ENCODE measurements at regions not wholly inside any gene's neighbourhood (a gene's known extent, or its start where the extent isn't known, plus 50 kb on each side); places are given as distances from the start of the nearest gene placed in this dataset.

DNA sequence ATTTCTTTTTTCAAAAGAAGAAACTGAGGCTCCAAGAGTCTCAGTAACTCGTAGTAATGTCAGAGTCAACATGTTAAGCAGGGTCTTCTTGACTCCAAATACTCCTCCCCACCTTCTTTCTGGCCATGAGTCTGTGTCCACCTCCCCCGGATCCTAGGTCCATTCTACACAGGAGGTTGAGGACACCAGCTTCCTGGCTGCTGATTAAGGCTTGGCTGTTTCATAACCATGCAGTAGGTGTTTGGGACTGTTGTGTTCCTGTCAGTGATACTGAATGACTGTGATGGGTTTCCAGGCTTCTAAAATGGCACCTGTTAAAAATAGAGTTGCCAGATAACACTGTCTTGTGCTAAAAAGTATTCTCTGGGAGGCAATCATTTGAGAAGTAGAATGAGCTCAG is 130.8 kb upstream of the IL12A start:
- H3K27me3 Mint-ChIP-seq, result peaks cover 4 to 6% of the 10 kb centered on the region in 2 donors
- H3K36me3 Mint-ChIP-seq, result peaks cover 0 to 3% of the 10 kb centered on the region in 2 donors
- DNase-seq, result no peak

DNA sequence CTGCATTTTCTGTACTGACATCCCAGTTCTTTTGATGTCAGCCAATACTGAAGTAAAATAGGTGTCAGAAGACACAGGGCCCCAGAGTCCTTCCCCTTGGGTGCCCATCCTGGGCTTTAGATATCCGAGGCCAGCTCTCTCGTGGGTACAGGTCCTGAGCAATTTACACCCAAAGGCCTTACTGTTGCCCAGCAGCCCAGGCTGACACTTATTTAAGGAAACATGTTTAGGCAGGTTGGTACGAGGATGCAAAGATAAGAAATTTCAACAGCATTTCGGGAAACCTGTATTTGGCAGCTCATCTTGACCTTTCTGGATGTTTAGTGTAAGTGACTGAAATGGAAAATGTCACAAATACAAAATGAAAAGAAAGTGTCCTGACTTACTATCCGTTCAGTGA is 130.0 kb upstream of the IL12A start:
- ATAC-seq (replicated peaks) (no peak), DNase-seq (no peak)
- H3K27me3 Mint-ChIP-seq, result no peaks in the 10 kb centered on the region
- H3K4me3 Mint-ChIP-seq, result no peak overlapping the region
- H3K4me1 Mint-ChIP-seq, result peaks cover 32 to 46% of the 10 kb centered on the region in 2 donors
- no peaks in the 10 kb centered on the region for H3K36me3 Mint-ChIP-seq
- no peaks in the 10 kb centered on the region for H3K9me3 Mint-ChIP-seq
- H3K27ac Mint-ChIP-seq, result no peak overlapping the region

More for the DNA sequence above, 130.8 kb upstream of the IL12A start:
- H3K4me1 Mint-ChIP-seq, result peaks cover 36 to 51% of the 10 kb centered on the region in 2 donors
- H3K9me3 Mint-ChIP-seq, result no peaks in the 10 kb centered on the region
- no peak overlapping the region for H3K27ac Mint-ChIP-seq
- ATAC-seq (replicated peaks), result no peak
- no peak overlapping the region for H3K4me3 Mint-ChIP-seq

DNA sequence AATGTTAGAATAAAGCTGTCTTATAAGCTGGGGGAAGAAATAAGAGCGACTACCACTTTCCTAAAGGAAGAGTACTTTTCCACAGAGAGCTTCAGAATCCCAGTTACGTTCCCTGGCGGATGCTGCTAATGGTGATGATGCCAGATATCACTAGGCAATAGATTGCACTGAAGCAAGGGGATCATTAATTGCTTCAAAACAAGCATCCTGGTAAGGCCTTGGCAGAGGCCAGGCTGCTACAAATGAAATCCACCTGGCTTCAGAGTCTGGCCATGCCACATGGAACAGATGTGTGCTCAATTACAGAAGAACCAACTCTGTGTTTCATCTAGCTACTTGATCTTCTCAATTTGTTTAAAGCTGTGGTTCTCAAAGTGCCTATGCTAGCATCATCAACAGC is 129.2 kb upstream of the IL12A start:
- H3K27ac Mint-ChIP-seq, result no peak overlapping the region
- ATAC-seq (replicated peaks) (no peak), DNase-seq (no peak)
- H3K36me3 Mint-ChIP-seq, result no peaks in the 10 kb centered on the region
- H3K27me3 Mint-ChIP-seq, result no peaks in the 10 kb centered on the region
- no peak overlapping the region for H3K4me3 Mint-ChIP-seq
- no peaks in the 10 kb centered on the region for H3K9me3 Mint-ChIP-seq
- H3K4me1 Mint-ChIP-seq, result peaks cover 32 to 46% of the 10 kb centered on the region in 2 donors

DNA sequence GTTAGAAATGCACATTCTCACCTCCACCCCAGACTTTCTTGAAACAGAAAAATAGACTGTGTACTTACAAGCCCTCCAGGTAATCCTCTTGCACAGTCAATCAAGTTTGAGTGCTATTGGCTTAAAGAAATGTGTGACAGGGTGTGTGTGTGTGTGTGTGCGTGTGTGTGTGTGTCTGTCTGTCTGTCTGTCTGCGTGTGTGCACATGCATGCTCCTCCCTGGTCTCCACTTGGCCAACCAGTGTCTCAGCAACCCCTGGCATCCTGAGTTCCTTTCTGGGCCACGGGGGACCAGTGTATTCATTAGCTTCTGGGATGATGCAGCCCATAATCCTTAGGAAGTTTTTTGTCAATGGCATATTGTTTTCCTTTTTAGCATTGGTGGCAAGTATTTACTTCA is 128.8 kb upstream of the IL12A start:
- ATAC-seq (replicated peaks), result no peak
- no peak for DNase-seq
- no peaks in the 10 kb centered on the region for H3K9me3 Mint-ChIP-seq
- H3K4me3 Mint-ChIP-seq, result no peak overlapping the region
- H3K36me3 Mint-ChIP-seq, result no peaks in the 10 kb centered on the region
- H3K27me3 Mint-ChIP-seq, result no peaks in the 10 kb centered on the region
- H3K27ac Mint-ChIP-seq, result no peak overlapping the region
- peaks cover 32 to 46% of the 10 kb centered on the region in 2 donors for H3K4me1 Mint-ChIP-seq

DNA sequence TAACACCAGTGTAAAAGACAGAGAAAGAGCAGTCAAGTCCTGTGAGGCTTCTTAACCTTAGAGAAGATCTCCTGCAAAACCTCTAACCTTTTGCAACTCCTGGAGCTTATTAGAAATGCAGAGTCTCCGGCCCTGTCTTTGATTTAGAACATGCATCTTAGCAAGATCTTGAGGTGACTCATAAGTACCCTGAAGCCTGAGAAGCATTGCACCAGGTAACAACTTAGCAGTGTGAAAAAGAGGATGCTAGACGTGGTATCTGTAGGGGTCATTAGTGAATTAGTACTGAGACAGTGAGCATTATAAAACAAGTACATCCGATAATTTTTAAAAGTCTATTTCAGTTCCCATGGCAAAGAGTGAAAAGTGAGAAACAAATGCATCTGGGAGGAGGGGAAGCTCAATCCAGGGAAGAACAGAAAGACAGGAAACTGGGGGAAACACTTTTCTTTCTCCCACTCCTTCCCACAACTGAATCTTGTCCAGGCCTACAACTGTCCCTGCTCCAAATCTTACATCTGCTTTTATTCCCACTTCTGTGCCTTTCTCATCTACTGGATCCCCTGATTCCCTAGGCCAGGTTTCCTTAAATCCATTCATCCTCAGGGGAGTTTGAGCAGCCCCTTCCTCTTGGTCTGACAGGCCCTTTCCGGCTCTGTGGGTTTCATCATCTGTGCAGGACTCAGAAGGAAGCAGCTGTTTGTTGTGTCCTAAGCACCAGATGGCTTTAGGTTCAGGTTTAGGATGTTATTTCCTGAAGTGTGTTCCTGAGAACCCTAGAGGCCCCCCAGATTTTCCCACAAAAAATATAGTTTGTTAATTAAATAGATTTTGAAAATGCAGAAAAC is 128.1 kb upstream of the IL12A start:
- Mint-ChIP-seq H3K27ac (no peak overlapping the region), H3K4me3 (no peak overlapping the region), H3K4me1 (peaks cover 32 to 45% of the 10 kb centered on the region in 2 donors), H3K36me3 (no peaks in the 10 kb centered on the region), H3K27me3 (no peaks in the 10 kb centered on the region), H3K9me3 (no peaks in the 10 kb centered on the region)
- ATAC-seq (replicated peaks) (peak; percentile 32 to 62), DNase-seq (no peak)

DNA sequence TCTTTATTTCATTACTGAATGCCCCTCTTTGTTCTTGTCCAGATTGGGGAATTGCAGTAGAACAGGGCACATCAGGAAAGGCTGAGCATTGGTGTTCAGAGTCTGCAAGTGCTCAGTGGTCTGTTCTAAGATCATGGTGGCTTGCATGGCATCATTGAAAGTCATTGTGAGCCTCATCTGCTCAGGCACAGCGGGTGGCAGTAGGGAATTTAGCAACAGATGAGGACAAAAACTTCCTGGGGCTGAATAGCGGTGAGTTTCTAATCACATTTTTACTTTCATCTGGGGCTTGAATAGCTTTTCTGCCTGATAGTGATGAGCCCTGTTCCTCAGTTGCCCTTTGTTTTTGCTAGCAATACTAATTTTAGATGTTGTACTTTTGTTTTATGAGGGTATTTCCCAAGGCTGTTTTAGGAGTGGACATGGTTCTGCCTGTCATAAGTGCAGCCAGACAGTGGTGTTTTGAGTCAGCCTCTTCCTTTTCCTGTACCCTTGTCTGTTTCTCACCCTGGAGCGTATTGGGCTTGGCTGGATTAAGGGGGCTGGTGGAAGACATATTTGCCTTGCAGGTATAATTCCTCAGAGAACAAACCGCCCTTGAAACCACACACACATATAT is 127.2 kb upstream of the IL12A start:
- DNase-seq, result peak; percentile 16
- ATAC-seq (replicated peaks), result peak; percentile 83 to 85
- peak overlapping the region in 1 of 2 donors; percentile 39 for H3K4me3 Mint-ChIP-seq
- peaks cover 28 to 36% of the 10 kb centered on the region in 2 donors for H3K4me1 Mint-ChIP-seq
- no peaks in the 10 kb centered on the region for H3K27me3 Mint-ChIP-seq
- H3K9me3 Mint-ChIP-seq, result no peaks in the 10 kb centered on the region
- no peaks in the 10 kb centered on the region for H3K36me3 Mint-ChIP-seq
- peak overlapping the region; percentile 52 for H3K27ac Mint-ChIP-seq

DNA sequence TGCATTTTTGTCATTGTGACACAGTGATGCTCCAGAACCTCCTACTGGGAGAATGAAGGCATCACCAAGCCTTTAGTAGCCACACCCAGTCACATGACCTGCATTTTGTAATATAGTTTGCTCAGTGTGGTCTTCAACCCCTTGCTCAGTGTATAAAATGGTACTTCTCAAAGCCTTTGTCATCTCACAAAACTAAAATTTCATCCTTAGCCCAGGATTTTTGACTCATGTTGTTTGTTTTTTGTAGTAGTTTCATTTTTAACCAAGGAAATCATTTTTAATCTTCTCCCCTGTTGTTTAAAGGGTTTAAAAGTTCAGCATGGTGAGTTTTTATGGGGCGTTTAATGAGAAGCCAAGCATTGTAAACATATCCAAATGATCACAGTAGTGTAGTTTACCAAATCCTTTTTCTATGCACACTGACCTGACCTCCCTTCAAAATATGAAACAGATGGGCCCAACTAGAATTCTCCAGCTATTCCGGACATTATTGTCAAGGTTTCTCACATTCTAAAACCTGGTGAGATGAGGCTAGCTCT is 123.5 kb upstream of the IL12A start:
- DNase-seq (no peak), ATAC-seq (replicated peaks) (no peak)
- Mint-ChIP-seq H3K36me3 (no peaks in the 10 kb centered on the region), H3K9me3 (no peaks in the 10 kb centered on the region), H3K4me3 (no peak overlapping the region), H3K4me1 (peaks cover 18 to 21% of the 10 kb centered on the region in 2 donors), H3K27ac (no peak overlapping the region), H3K27me3 (no peaks in the 10 kb centered on the region)

DNA sequence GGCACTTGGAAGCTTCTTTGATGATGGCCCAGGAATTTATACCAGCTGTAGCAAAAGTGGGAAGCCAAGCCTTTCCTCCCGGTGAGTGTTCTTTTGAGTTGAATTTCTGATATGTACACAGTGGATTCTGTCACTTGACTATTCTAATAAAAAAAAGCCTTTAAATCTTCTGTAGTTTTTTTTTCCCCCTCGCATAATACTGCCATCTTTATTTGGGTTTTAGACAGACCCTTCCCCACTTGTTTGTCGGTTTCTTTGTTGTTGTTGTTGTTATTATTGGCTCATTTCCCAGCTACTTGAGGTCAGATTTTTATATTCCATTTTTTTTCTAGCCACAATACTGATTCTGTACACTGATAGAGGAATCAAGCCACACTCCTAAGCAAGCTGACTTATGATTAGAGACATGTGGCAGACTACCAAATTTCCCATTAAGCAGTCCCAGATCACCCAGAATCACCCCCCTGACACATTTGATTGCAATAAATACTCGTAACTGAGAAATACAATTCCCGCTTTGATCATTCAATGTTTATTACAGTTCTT is 122.4 kb upstream of the IL12A start:
- ATAC-seq (replicated peaks), result no peak
- no peaks in the 10 kb centered on the region for H3K27me3 Mint-ChIP-seq
- H3K36me3 Mint-ChIP-seq, result no peaks in the 10 kb centered on the region

DNA sequence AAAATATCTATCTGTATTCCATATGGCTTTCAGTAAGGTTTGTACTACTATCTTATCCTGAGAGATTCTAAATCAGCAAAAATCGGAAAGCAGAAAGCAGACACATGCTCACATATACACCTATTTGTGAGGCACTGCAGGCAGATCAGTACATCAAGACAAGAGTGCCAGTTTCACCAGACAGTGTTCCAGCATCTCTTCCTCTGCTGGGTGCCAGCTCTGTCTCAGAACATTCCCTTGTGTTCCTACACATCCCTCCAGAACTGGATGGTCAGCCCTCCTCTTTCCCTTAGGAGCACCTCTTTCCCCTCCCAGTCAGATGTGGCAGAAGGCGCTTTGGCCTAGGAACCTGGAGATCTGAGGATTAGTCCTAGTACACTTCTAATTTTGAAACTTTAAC is 121.3 kb upstream of the IL12A start:
- H3K4me3 Mint-ChIP-seq, result no peak overlapping the region
- no peak for DNase-seq
- no peaks in the 10 kb centered on the region for H3K27me3 Mint-ChIP-seq
- no peak for ATAC-seq (replicated peaks)
- peaks cover 2 to 4% of the 10 kb centered on the region in 2 donors for H3K4me1 Mint-ChIP-seq
- H3K9me3 Mint-ChIP-seq, result no peaks in the 10 kb centered on the region
- H3K36me3 Mint-ChIP-seq, result no peaks in the 10 kb centered on the region
- H3K27ac Mint-ChIP-seq, result no peak overlapping the region

More for the DNA sequence above, 122.4 kb upstream of the IL12A start:
- H3K4me3 Mint-ChIP-seq, result no peak overlapping the region
- no peak overlapping the region for H3K27ac Mint-ChIP-seq
- DNase-seq, result no peak
- H3K4me1 Mint-ChIP-seq, result peaks cover 8 to 9% of the 10 kb centered on the region in 2 donors
- no peaks in the 10 kb centered on the region for H3K9me3 Mint-ChIP-seq

DNA sequence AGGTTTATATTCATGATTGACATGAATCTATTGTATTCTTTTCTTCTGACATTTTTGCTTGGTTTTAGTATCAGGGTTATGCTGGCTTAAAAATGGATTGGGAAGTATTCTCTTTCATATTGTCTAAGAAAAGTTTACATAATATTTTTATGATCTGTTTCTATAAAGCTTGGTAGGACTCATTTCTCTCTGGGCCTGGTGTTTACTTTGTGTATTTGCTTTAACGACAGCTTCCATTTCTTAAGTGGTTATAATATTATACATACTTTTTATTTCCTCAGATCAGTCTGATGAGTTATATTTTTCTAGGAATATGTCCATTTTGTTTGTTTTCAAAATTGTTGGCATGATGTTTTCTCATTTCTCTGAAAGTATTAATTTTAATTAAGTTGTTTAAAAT is 117.9 kb upstream of the IL12A start:
- Mint-ChIP-seq H3K4me3 (no peak overlapping the region), H3K36me3 (no peaks in the 10 kb centered on the region), H3K9me3 (no peaks in the 10 kb centered on the region), H3K27ac (no peak overlapping the region), H3K27me3 (no peaks in the 10 kb centered on the region), H3K4me1 (peaks cover 2 to 6% of the 10 kb centered on the region in 2 donors)
- no peak for ATAC-seq (replicated peaks)
- DNase-seq, result no peak

DNA sequence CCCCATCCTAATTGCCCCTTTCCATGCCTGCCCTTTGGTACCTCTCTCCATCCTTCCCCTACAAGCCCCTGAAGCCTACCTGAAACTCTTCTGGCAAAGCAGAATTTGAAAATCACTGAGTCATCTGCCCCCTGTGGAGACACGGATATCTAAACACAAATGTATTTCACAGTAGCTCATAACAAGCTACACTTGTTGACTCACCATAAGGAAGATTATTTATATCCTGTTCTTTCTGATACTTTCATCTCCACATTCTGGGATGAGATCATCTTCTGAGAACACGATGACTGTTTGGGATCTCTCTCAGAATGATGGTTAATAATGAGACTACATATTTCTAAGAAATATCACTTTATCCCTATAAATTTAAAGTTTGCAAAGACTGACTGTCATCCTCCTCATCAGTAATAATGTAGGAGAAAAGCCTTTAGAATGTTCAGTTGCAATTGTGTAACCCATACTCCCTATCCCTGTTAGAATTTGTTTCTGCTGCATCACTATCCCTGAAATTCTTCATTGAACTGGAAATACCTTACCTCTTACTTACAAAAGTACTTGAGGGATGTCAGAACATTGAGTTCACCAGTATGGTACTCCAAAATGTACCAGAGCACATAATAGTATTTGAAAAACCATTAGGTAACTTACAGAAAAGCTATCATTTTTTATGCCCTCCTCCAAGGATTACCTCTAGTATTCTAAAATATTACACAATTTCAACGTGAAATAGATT is 116.1 kb upstream of the IL12A start:
- peak in 1 of 2 donors; percentile 44 for ATAC-seq (replicated peaks)
- no peak overlapping the region for H3K4me3 Mint-ChIP-seq
- DNase-seq, result no peak
- no peaks in the 10 kb centered on the region for H3K36me3 Mint-ChIP-seq
- H3K27me3 Mint-ChIP-seq, result no peaks in the 10 kb centered on the region
- no peak overlapping the region for H3K27ac Mint-ChIP-seq
- H3K4me1 Mint-ChIP-seq, result peaks cover 2 to 6% of the 10 kb centered on the region in 2 donors
- H3K9me3 Mint-ChIP-seq, result no peaks in the 10 kb centered on the region

DNA sequence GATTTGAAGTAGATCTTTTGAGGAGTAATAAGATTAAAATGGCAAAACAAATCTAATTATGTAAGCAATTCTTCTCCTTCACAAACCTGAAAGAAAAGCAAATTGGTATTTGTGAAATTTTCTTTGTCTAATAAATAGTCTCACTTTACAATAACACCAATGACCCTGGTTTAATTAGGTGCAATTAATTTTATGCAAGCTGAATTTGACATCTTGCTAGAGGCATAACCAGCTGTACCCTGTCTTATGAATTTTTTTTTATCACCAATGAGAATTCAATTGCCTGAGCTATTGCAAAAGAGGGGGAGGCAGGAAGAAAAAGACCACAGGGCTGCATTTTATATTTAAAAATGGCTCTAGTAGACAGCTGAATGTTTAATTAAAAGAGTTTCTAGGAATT is 113.5 kb upstream of the IL12A start:
- H3K36me3 Mint-ChIP-seq, result no peaks in the 10 kb centered on the region
- no peak for DNase-seq
- no peaks in the 10 kb centered on the region for H3K27me3 Mint-ChIP-seq
- H3K9me3 Mint-ChIP-seq, result no peaks in the 10 kb centered on the region
- H3K4me3 Mint-ChIP-seq, result no peak overlapping the region
- no peak overlapping the region for H3K27ac Mint-ChIP-seq
- H3K4me1 Mint-ChIP-seq, result peaks cover 2 to 6% of the 10 kb centered on the region in 2 donors
- ATAC-seq (replicated peaks), result no peak

DNA sequence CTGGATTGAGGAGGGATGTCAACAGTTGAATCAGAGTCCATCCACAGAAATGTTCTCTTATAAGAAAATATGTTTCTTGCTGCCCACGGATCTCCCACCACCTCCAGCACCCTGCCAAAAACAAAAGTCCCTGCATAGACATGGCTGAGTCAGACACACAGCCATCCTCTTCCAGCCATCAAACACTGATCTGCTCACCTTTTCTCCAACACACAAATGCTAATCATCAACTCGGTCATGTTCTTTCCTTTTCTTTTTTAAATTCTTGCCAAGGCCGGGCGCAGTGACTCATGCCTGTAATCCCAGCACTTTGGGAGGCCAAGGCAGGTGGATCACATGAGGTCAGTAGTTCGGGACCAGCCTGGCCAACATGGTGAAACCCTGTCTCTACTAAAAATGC is 110.7 kb upstream of the IL12A start:
- H3K36me3 Mint-ChIP-seq, result no peaks in the 10 kb centered on the region
- no peak overlapping the region for H3K27ac Mint-ChIP-seq
- H3K4me3 Mint-ChIP-seq, result no peak overlapping the region
- no peaks in the 10 kb centered on the region for H3K27me3 Mint-ChIP-seq
- H3K4me1 Mint-ChIP-seq, result no peaks in the 10 kb centered on the region
- H3K9me3 Mint-ChIP-seq, result no peaks in the 10 kb centered on the region
- no peak for ATAC-seq (replicated peaks)
- no peak for DNase-seq

DNA sequence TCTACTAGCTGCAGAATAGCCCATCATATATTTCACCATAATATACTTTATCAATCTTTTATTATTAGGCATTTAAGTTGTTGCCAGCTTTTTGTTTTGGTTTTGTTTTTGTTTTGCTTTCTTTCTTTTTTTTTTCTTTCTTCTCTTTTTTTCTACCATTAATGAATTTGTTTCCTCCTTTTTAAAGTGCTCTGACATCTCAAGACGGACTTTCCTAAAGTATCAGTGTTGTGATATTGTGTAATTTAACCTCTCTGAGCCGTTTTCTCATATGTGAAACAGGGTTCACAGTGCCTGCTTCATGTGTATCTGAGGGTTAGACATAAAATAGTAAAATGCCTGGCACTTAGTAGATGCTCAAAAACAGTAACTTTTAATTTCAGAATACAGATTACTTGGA is 109.5 kb upstream of the IL12A start:
- no peak overlapping the region for H3K27ac Mint-ChIP-seq
- no peaks in the 10 kb centered on the region for H3K4me1 Mint-ChIP-seq
- H3K4me3 Mint-ChIP-seq, result no peak overlapping the region
- ATAC-seq (replicated peaks), result no peak
- no peaks in the 10 kb centered on the region for H3K36me3 Mint-ChIP-seq
- no peak for DNase-seq
- no peaks in the 10 kb centered on the region for H3K27me3 Mint-ChIP-seq
- no peaks in the 10 kb centered on the region for H3K9me3 Mint-ChIP-seq

Data from stimulated activated naive B cell treated with anti-CD40 and anti-IgM and Interleukin-4, amounts not matched to agents 10 μg/mL and 1 μg/mL and 100 μg/mL, for 72 hours (primary cell).